A549 (cell line): ENCODE measurements at regions not wholly inside any gene's neighbourhood (a gene's known extent, or its start where the extent isn't known, plus 50 kb on each side); places are given as distances from the start of the nearest gene placed in this dataset.

Experiments
- BHLHE40 ChIP-seq: IDR thresholded peaks from 2 replicates; pipeline ENCODE4 v1.6.1; 2012; ENCODE audit warnings: low read depth, low read length, inconsistent platforms
- CHD4 ChIP-seq: fragments of 200-600 bp; sonication (generic); IDR thresholded peaks from 2 replicates; pipeline ENCODE4 v1.6.1; 2016; ENCODE audit warnings: antibody characterized with exemption, mild to moderate bottlenecking, borderline replicate concordance
- EP300 ChIP-seq, 2 experiments: fragments of >200 bp; sonication (Bioruptor Twin); formaldehyde crosslinking; IDR thresholded peaks; 2 replicates in 1 of 2; 3 replicates in 1 of 2; pipeline ENCODE4 v1.6.1; 2016 to 2017
- HDAC2 ChIP-seq: fragments of 200-600 bp; sonication (generic); IDR thresholded peaks from 2 replicates; pipeline ENCODE4 v1.6.1; 2016
- MYC ChIP-seq: IDR thresholded peaks from 2 replicates; pipeline ENCODE4 v1.6.1; 2012; ENCODE audit warnings: mild to moderate bottlenecking, inconsistent platforms, low read length, improper control_type of control experiment, borderline replicate concordance
- NR3C1 ChIP-seq: fragments of >200 bp; sonication (Bioruptor Twin); formaldehyde crosslinking; IDR thresholded peaks from 3 replicates; pipeline ENCODE4 v1.6.1; 2017
- POLR2A ChIP-seq: IDR thresholded peaks from 2 replicates; pipeline ENCODE4 v1.6.1; 2012; ENCODE audit warnings: mild to moderate bottlenecking, low read length
- SMC3 ChIP-seq: fragments of >200 bp; sonication (Bioruptor Twin); formaldehyde crosslinking; IDR thresholded peaks from 3 replicates; pipeline ENCODE4 v1.6.1; 2018; ENCODE audit warnings: inconsistent platforms
- TF ChIP-seq, protein P1 (sequence below): fragments of >200 bp; sonication (Bioruptor Twin); formaldehyde crosslinking; IDR thresholded peaks from 3 replicates; pipeline ENCODE4 v1.5.1; 2016
- TF ChIP-seq, protein P2 (sequence below): IDR thresholded peaks from 2 replicates; pipeline ENCODE4 v1.6.1; 2012

DNA sequence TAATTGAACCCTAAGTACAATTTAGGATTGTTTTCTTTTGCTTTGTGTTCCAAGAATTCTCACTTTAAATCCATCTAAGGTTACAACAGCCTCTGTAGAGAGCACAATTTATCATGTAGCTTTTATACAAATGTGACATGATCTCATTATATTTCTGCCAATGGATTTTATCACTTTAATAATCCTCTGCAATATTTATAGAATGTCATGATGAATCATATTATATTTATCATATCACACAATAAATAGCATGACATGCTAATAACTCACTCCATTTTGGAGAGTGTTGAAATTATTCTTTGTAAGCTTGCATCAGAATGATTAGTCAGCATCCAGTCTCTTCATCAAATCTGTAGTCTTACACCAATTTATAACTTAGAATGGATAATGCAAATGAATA is 280.6 kb upstream of the ZNF717 start:
- TF ChIP-seq, protein P1, sequence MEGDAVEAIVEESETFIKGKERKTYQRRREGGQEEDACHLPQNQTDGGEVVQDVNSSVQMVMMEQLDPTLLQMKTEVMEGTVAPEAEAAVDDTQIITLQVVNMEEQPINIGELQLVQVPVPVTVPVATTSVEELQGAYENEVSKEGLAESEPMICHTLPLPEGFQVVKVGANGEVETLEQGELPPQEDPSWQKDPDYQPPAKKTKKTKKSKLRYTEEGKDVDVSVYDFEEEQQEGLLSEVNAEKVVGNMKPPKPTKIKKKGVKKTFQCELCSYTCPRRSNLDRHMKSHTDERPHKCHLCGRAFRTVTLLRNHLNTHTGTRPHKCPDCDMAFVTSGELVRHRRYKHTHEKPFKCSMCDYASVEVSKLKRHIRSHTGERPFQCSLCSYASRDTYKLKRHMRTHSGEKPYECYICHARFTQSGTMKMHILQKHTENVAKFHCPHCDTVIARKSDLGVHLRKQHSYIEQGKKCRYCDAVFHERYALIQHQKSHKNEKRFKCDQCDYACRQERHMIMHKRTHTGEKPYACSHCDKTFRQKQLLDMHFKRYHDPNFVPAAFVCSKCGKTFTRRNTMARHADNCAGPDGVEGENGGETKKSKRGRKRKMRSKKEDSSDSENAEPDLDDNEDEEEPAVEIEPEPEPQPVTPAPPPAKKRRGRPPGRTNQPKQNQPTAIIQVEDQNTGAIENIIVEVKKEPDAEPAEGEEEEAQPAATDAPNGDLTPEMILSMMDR = no peak
- TF ChIP-seq MYC = no peak
- TF ChIP-seq NR3C1 = no peak
- no peak for TF ChIP-seq POLR2A
- TF ChIP-seq CHD4 = no peak
- no peak for TF ChIP-seq EP300 (IDR thresholded peaks at IDR 0.05)
- TF ChIP-seq HDAC2 = no peak
- TF ChIP-seq, protein P2, sequence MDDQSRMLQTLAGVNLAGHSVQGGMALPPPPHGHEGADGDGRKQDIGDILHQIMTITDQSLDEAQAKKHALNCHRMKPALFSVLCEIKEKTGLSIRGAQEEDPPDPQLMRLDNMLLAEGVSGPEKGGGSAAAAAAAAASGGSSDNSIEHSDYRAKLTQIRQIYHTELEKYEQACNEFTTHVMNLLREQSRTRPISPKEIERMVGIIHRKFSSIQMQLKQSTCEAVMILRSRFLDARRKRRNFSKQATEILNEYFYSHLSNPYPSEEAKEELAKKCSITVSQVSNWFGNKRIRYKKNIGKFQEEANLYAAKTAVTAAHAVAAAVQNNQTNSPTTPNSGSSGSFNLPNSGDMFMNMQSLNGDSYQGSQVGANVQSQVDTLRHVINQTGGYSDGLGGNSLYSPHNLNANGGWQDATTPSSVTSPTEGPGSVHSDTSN = no peak
- no peak for TF ChIP-seq BHLHE40
- TF ChIP-seq SMC3 = no peak
